ENCODE measurements at regions not wholly inside any gene's neighbourhood (a gene's known extent, or its start where the extent isn't known, plus 50 kb on each side); places are given as distances from the start of the nearest gene placed in this dataset.

DNA sequence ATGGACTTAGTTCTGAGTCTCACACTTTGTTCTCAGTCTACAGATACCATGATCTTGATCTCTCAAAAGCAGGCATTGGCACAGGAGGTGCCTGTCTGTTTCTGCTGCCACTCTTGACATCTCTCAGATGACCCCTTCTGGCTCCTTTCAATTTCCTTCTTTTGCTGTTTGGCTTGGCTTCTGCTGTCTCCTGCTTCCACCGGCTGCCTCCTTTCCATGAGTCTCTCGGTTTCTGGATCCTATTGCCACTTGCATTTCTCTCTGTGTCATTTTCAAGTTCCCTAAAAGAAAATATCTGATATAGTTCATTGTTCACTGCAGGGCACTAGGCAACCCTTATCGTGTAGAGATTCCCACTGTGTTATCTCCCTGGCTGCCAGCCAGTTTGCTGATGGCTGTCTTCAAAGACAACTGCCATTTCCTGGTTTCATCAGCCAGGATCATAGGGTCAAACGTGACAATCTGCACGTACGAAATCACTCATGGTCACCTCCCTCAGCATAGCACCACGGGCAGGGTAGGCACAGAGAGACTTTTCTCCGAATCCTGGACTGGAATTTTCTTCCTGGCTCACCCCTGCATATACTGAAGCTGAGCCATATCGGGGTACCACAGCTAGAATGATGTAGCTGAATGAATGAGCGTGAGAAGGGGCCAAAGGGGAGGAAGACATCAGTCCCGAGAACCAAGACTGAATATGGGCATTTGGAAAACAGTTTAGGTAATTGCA lies 144.6 kb upstream of the TMEM170B start:
- TF ChIP-seq, protein P1, sequence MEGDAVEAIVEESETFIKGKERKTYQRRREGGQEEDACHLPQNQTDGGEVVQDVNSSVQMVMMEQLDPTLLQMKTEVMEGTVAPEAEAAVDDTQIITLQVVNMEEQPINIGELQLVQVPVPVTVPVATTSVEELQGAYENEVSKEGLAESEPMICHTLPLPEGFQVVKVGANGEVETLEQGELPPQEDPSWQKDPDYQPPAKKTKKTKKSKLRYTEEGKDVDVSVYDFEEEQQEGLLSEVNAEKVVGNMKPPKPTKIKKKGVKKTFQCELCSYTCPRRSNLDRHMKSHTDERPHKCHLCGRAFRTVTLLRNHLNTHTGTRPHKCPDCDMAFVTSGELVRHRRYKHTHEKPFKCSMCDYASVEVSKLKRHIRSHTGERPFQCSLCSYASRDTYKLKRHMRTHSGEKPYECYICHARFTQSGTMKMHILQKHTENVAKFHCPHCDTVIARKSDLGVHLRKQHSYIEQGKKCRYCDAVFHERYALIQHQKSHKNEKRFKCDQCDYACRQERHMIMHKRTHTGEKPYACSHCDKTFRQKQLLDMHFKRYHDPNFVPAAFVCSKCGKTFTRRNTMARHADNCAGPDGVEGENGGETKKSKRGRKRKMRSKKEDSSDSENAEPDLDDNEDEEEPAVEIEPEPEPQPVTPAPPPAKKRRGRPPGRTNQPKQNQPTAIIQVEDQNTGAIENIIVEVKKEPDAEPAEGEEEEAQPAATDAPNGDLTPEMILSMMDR (IDR thresholded peaks at IDR 0.05), result no peak
- H3K79me2 ChIP-seq (ENCODE audit: insufficient read depth, low read length), result no peaks in the 10 kb centered on the region
- peak overlapping the region; percentile 59 for H2AFZ ChIP-seq (ENCODE audit: insufficient read depth, low read depth, low read length, poor library complexity, severe bottlenecking)
- Mint-ChIP-seq H3K27me3 (ENCODE audit: low read depth in 3 of 3) (peaks cover 0 to 2% (median 0%) of the 10 kb centered on the region in 3 donors), H3K4me3 (peak overlapping the region; percentile 37 to 67), H3K4me1 (peaks cover 31% of the 10 kb centered on the region), H3K9me3 (peaks cover 0 to 4% (median 1%) of the 10 kb centered on the region in 7 donors), H3K36me3 (no peaks in the 10 kb centered on the region), H3K27ac (peak overlapping the region; percentile 75 to 90 (median 82))
- peaks cover 0 to under 1% of the 10 kb centered on the region in 2 donors for H3K9me3 ChIP-seq (replicated peaks in 1 of 2; ENCODE audit: control insufficient read depth in 1 of 2, insufficient read depth in 1 of 2, low read length in 2 of 2)
- no peaks in the 10 kb centered on the region for H4K20me1 ChIP-seq (ENCODE audit: insufficient read depth, low read length)
- intact Hi-C loops (cut with micrococcal nuclease), result loop anchor here in 1 of 2 donors (2.0 kb wide), 1 partner anchor 22 kb away; no protein-coding TSS in a partner anchor
- H3K4me2 ChIP-seq (replicated peaks; ENCODE audit: extremely low read depth, low read length, poor library complexity, severe bottlenecking), result peak overlapping the region; percentile 58
- H3K27ac ChIP-seq (ENCODE audit: low read depth in 1 of 2, low read length in 2 of 2), result peak overlapping the region; percentile 23 to 53
- no peaks in the 10 kb centered on the region for H3K36me3 ChIP-seq (replicated peaks in 1 of 2; ENCODE audit: control insufficient read depth in 1 of 2, insufficient read depth in 2 of 2, low read length in 2 of 2)
- H3K9ac ChIP-seq (ENCODE audit: insufficient read depth, low read length, poor library complexity, severe bottlenecking), result peak overlapping the region; percentile 17
- DNase-seq, result peak; percentile 39 to 71 (median 51)
- peak overlapping the region in 1 of 3 experiments; percentile 34 for H3K4me3 ChIP-seq (replicated peaks in 1 of 3; ENCODE audit: low read depth in 2 of 3, low read length in 3 of 3)
- WGBS (ENCODE audit: insufficient coverage), result 27% methylated on average over 4 of the region's 11 CpGs
- no peaks in the 10 kb centered on the region for H3K27me3 ChIP-seq (ENCODE audit: control insufficient read depth in 2 of 2, insufficient read depth in 2 of 2, low read length in 2 of 2)
- H3K4me1 ChIP-seq (ENCODE audit: control insufficient read depth in 1 of 2, insufficient read depth in 2 of 2, low read length in 2 of 2), result peaks cover 40 to 45% of the 10 kb centered on the region in 2 donors

DNA sequence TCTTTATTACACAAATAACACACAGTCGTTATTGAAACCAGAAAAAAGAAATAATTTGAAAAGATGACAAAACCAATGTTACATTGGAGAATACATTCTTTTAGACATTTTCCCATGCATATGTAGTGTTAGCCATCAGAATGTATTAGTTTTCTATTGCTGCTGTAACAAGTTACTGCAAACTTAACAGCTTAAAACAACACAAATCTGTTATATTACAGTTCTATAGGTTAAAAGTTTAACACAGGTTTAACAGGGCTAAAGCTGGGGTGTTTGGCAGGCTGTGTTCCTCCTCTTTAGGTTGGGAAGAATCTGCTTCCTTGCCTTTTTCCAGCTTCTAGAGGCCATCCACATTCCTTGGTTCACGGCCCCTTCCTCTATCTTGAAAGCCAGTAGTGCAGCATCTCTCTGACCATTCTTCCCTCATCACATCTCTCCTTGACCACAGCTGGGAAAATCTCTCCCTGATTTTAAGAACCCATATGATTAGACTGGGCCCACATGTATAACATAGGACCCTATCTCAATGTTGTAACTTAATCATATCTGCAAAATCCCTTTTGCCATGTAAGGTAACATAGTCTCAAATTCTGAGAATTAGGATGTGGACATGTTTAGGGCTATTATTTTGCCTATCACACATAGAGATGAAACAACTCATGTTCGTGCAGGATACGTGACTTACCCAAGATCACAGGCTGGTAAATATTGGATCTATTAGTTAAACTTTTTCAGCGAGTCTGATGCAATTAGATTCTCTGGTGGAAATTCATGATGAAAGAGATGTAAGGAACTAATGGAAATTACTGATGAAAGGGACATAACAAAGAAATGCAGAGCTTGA lies 145.4 kb upstream of the TMEM170B start:
- no peak for DNase-seq
- Histone ChIP-seq H4K20me1 (ENCODE audit: insufficient read depth, low read length) (no peaks in the 10 kb centered on the region), H3K27ac (ENCODE audit: low read depth in 1 of 2, low read length in 2 of 2) (peak overlapping the region in 1 of 2 donors; percentile 53), H3K4me1 (ENCODE audit: control insufficient read depth in 1 of 2, insufficient read depth in 2 of 2, low read length in 2 of 2) (peaks cover 39 to 45% of the 10 kb centered on the region in 2 donors), H3K4me2 (replicated peaks; ENCODE audit: extremely low read depth, low read length, poor library complexity, severe bottlenecking) (peak overlapping the region; percentile 58), H3K36me3 (replicated peaks in 1 of 2; ENCODE audit: control insufficient read depth in 1 of 2, insufficient read depth in 2 of 2, low read length in 2 of 2) (no peaks in the 10 kb centered on the region), H3K9ac (ENCODE audit: insufficient read depth, low read length, poor library complexity, severe bottlenecking) (no peak overlapping the region), H3K27me3 (ENCODE audit: control insufficient read depth in 2 of 2, insufficient read depth in 2 of 2, low read length in 2 of 2) (no peaks in the 10 kb centered on the region), H3K79me2 (ENCODE audit: insufficient read depth, low read length) (no peaks in the 10 kb centered on the region), H2AFZ (ENCODE audit: insufficient read depth, low read depth, low read length, poor library complexity, severe bottlenecking) (peak overlapping the region; percentile 59), H3K4me3 (replicated peaks in 1 of 3; ENCODE audit: low read depth in 2 of 3, low read length in 3 of 3) (peak overlapping the region in 1 of 3 experiments; percentile 34), H3K9me3 (replicated peaks in 1 of 2; ENCODE audit: control insufficient read depth in 1 of 2, insufficient read depth in 1 of 2, low read length in 2 of 2) (peaks cover 3 to 5% of the 10 kb centered on the region in 2 donors)
- Mint-ChIP-seq H3K36me3 (no peaks in the 10 kb centered on the region), H3K4me3 (no peak overlapping the region), H3K4me1 (peaks cover 26% of the 10 kb centered on the region), H3K27me3 (ENCODE audit: low read depth in 3 of 3) (no peaks in the 10 kb centered on the region), H3K9me3 (peaks cover 0 to 4% (median 1%) of the 10 kb centered on the region in 7 donors), H3K27ac (peak overlapping the region in 6 of 7 donors; percentile 75 to 90 (median 85))
- WGBS (ENCODE audit: insufficient coverage), result no CpG with 5 or more reads among the region's 5 CpGs
- TF ChIP-seq, protein P1 (IDR thresholded peaks at IDR 0.05), result no peak
- intact Hi-C loops (cut with micrococcal nuclease), result loop anchor here in 1 of 2 donors (2.0 kb wide), 1 partner anchor 21 kb away; no protein-coding TSS in a partner anchor
